SU-DHL-6 (cell line): ENCODE measurements at regions not wholly inside any gene's neighbourhood (a gene's known extent, or its start where the extent isn't known, plus 50 kb on each side); places are given as distances from the start of the nearest gene placed in this dataset.

ENCODE experiments used
- H2AFZ ChIP-seq: fragments of 200-600 bp; sonication (generic); 2 replicates; pipeline ENCODE4 v1.6.1; 2014; ENCODE audit warnings: low read depth, mild to moderate bottlenecking, moderate library complexity, mixed read lengths, antibody characterized with exemption, low read length; ENCODE audit not compliant: severe bottlenecking
- H3F3A ChIP-seq: fragments of 200-600 bp; shearing (Covaris generic); 2 replicates; pipeline ENCODE4 v1.6.0; 2016; ENCODE audit warnings: antibody characterized with exemption, mild to moderate bottlenecking; ENCODE audit not compliant: insufficient read depth
- H3K27ac ChIP-seq: fragments of 200-600 bp; sonication (generic); 2 replicates; pipeline ENCODE4 v1.5.1; 2016; ENCODE audit warnings: low read depth, mild to moderate bottlenecking, low read length, moderate library complexity, mixed read lengths
- H3K27me3 ChIP-seq: fragments of 200-600 bp; sonication (generic), shearing (Covaris generic); 2 replicates; pipeline ENCODE4 v1.6.0; 2014; ENCODE audit warnings: mild to moderate bottlenecking, low read length
- H3K36me3 ChIP-seq: fragments of 200-600 bp; sonication (generic); 2 replicates; pipeline ENCODE4 v1.6.1; 2014; ENCODE audit warnings: mild to moderate bottlenecking, low read length, mixed read lengths
- H3K4me2 ChIP-seq: fragments of 300-600, 200-600 bp; shearing (Covaris generic), sonication (generic); 2 replicates; pipeline ENCODE4 v1.6.0; 2014; ENCODE audit warnings: low read length, low read depth, mild to moderate bottlenecking; ENCODE audit not compliant: poor library complexity, severe bottlenecking
- H3K4me3 ChIP-seq: fragments of 200-600 bp; sonication (generic); 2 replicates; pipeline ENCODE4 v1.5.1; 2014; ENCODE audit warnings: antibody characterized with exemption, low read length, mild to moderate bottlenecking, mixed read lengths; ENCODE audit not compliant: insufficient read depth, poor library complexity, severe bottlenecking
- H3K79me2 ChIP-seq: fragments of 200-600 bp; sonication (generic); 2 replicates; pipeline ENCODE4 v1.6.1; 2014; ENCODE audit warnings: mild to moderate bottlenecking, low read length, moderate library complexity; ENCODE audit not compliant: insufficient read depth
- H3K9ac ChIP-seq: fragments of 200-600 bp; sonication (generic); 2 replicates; pipeline ENCODE4 v1.7.0; 2014; ENCODE audit warnings: mild to moderate bottlenecking, low read length
- H3K9me2 ChIP-seq: fragments of 200-600 bp; sonication (generic); replicated peaks from 2 replicates; pipeline ENCODE4 v1.6.1; 2014; ENCODE audit warnings: low read length; ENCODE audit not compliant: insufficient read depth
- H3K9me3 ChIP-seq: fragments of 200-600 bp; sonication (generic); 2 replicates; pipeline ENCODE4 v1.6.1; 2014; ENCODE audit warnings: low read length, mixed read lengths; ENCODE audit not compliant: insufficient read depth
- H4K20me1 ChIP-seq: fragments of 200-600 bp; sonication (generic); 2 replicates; pipeline ENCODE4 v1.6.1; 2014; ENCODE audit warnings: low read depth, mild to moderate bottlenecking, antibody characterized with exemption, low read length, moderate library complexity, mixed read lengths
- CTCF ChIP-seq: fragments of 200-600 bp; sonication (generic); IDR thresholded peaks from one replicate; pipeline ENCODE4 v1.5.1; 2017; ENCODE audit warnings: antibody characterized with exemption, mild to moderate bottlenecking, low read length, moderate library complexity; ENCODE audit not compliant: insufficient read depth, poor library complexity, severe bottlenecking
- EZH2phosphoT487 ChIP-seq: fragments of 200-600 bp; sonication (generic), shearing (Covaris generic); conservative IDR thresholded peaks from 2 replicates; pipeline ENCODE4 v1.6.1; 2018; ENCODE audit warnings: mild to moderate bottlenecking, antibody characterized with exemption, low read length, moderate library complexity, mixed read lengths

- Histone ChIP-seq H4K20me1 (no peaks in the 10 kb centered on the region), H3K4me2 (no peak overlapping the region), H3K36me3 (no peaks in the 10 kb centered on the region), H3K27ac (no peak overlapping the region), H3K79me2 (no peaks in the 10 kb centered on the region), H3F3A (no peaks in the 10 kb centered on the region), H3K9ac (no peak overlapping the region), H3K27me3 (no peaks in the 10 kb centered on the region), H3K9me2 (no peaks in the 10 kb centered on the region), H3K4me3 (no peak overlapping the region), H2AFZ (no peak overlapping the region), H3K9me3 (no peaks in the 10 kb centered on the region)
- TF ChIP-seq EZH2phosphoT487: no peak
- no peak for TF ChIP-seq CTCF
Measured at GRCh38 chr3:19825193-19825592, 108.8 kb downstream of the EFHB start.

GRCh38 chr3:19822805-19823204 is 111.2 kb downstream of the EFHB start:
- H3K27me3 ChIP-seq: no peaks in the 10 kb centered on the region
- H2AFZ ChIP-seq: no peak overlapping the region
- H3K36me3 ChIP-seq: no peaks in the 10 kb centered on the region

GRCh38 chr3:19816631-19817030 is 117.4 kb downstream of the EFHB start:
- Histone ChIP-seq H3K9me3 (no peaks in the 10 kb centered on the region), H3K36me3 (no peaks in the 10 kb centered on the region)

More at GRCh38 chr3:19822805-19823204, 111.2 kb downstream of the EFHB start:
- Histone ChIP-seq H4K20me1 (no peaks in the 10 kb centered on the region), H3K79me2 (no peaks in the 10 kb centered on the region), H3K4me3 (no peak overlapping the region), H3K4me2 (no peak overlapping the region), H3K9ac (no peak overlapping the region), H3K9me3 (no peaks in the 10 kb centered on the region), H3K27ac (no peak overlapping the region), H3K9me2 (no peaks in the 10 kb centered on the region), H3F3A (no peaks in the 10 kb centered on the region)
- TF ChIP-seq CTCF (no peak), EZH2phosphoT487 (no peak)

More at GRCh38 chr3:19816631-19817030, 117.4 kb downstream of the EFHB start:
- Histone ChIP-seq H3K79me2 (no peaks in the 10 kb centered on the region), H3F3A (no peaks in the 10 kb centered on the region), H3K9ac (no peak overlapping the region), H3K4me3 (no peak overlapping the region), H3K9me2 (no peaks in the 10 kb centered on the region), H4K20me1 (no peaks in the 10 kb centered on the region), H3K27me3 (no peaks in the 10 kb centered on the region), H3K4me2 (no peak overlapping the region), H2AFZ (no peak overlapping the region), H3K27ac (no peak overlapping the region)
- TF ChIP-seq EZH2phosphoT487 (no peak), CTCF (no peak)
